Progenitor cell of endocrine pancreas (in vitro differentiated cells): ENCODE measurements at regions not wholly inside any gene's neighbourhood (a gene's known extent, or its start where the extent isn't known, plus 50 kb on each side); places are given as distances from the start of the nearest gene placed in this dataset.

Source experiments
- DNase-seq: peaks from one replicate; pipeline ENCODE4 v3.0.0; 2021; ENCODE audit warnings: low spot score; ENCODE audit not compliant: unreplicated experiment
- H3K27ac Mint-ChIP-seq: 2 replicates; pipeline ENCODE4 v1.8.0; 2021; ENCODE audit warnings: mild to moderate bottlenecking, moderate library complexity, mixed read lengths
- H3K27me3 Mint-ChIP-seq: 2 replicates; pipeline ENCODE4 v1.8.0; 2021; ENCODE audit warnings: mixed read lengths
- H3K36me3 Mint-ChIP-seq: 2 replicates; pipeline ENCODE4 v1.8.0; 2022; ENCODE audit warnings: mixed read lengths; ENCODE audit not compliant: insufficient read depth
- H3K4me1 Mint-ChIP-seq: 2 replicates; pipeline ENCODE4 v1.8.0; 2021; ENCODE audit warnings: low read depth, mixed read lengths
- H3K4me3 Mint-ChIP-seq: 2 replicates; pipeline ENCODE4 v1.8.0; 2021; ENCODE audit warnings: low read depth, mild to moderate bottlenecking, moderate library complexity, mixed read lengths
- H3K9me3 Mint-ChIP-seq: 2 replicates; pipeline ENCODE4 v1.8.0; 2021; ENCODE audit warnings: low read depth, mixed read lengths
- CTCF ChIP-seq: fragments of 200-600 bp; sonication (generic); IDR thresholded peaks from one replicate; pipeline ENCODE4 v1.5.0; 2021; ENCODE audit warnings: antibody characterized with exemption, mild to moderate bottlenecking; ENCODE audit not compliant: unreplicated experiment

- Mint-ChIP-seq H3K36me3 (no peaks in the 10 kb centered on the region), H3K9me3 (no peaks in the 10 kb centered on the region), H3K27me3 (no peaks in the 10 kb centered on the region), H3K4me3 (no peak overlapping the region), H3K27ac (no peak overlapping the region), H3K4me1 (no peaks in the 10 kb centered on the region)
- no peak for TF ChIP-seq CTCF
- no peak for DNase-seq
Observed at GRCh38 chr1:90344963-90345730, 350.2 kb downstream of the ZNF326 start.

- Mint-ChIP-seq H3K9me3 (no peaks in the 10 kb centered on the region), H3K27ac (no peak overlapping the region), H3K27me3 (no peaks in the 10 kb centered on the region), H3K4me3 (no peak overlapping the region), H3K36me3 (no peaks in the 10 kb centered on the region), H3K4me1 (no peaks in the 10 kb centered on the region)
- no peak for DNase-seq
- TF ChIP-seq CTCF = no peak
Observed at GRCh38 chr1:90341516-90341915, 346.6 kb downstream of the ZNF326 start.

GRCh38 chr1:90340606-90341005, 345.7 kb downstream of the ZNF326 start:
- DNase-seq = no peak
- no peak for TF ChIP-seq CTCF
- H3K36me3 Mint-ChIP-seq = no peaks in the 10 kb centered on the region
- no peak overlapping the region for H3K27ac Mint-ChIP-seq
- no peaks in the 10 kb centered on the region for H3K9me3 Mint-ChIP-seq
- no peak overlapping the region for H3K4me3 Mint-ChIP-seq
- no peaks in the 10 kb centered on the region for H3K27me3 Mint-ChIP-seq
- peaks cover 6% of the 10 kb centered on the region for H3K4me1 Mint-ChIP-seq

- TF ChIP-seq CTCF = no peak
- Mint-ChIP-seq H3K27me3 (no peaks in the 10 kb centered on the region), H3K27ac (no peak overlapping the region), H3K4me1 (peaks cover 11% of the 10 kb centered on the region), H3K4me3 (no peak overlapping the region), H3K36me3 (no peaks in the 10 kb centered on the region), H3K9me3 (no peaks in the 10 kb centered on the region)
- no peak for DNase-seq
Observed at GRCh38 chr1:90339811-90340210, 344.9 kb downstream of the ZNF326 start.

- no peak for TF ChIP-seq CTCF
- H3K27me3 Mint-ChIP-seq = no peaks in the 10 kb centered on the region
- H3K36me3 Mint-ChIP-seq = no peaks in the 10 kb centered on the region
- H3K27ac Mint-ChIP-seq = no peak overlapping the region
- peaks cover 11% of the 10 kb centered on the region for H3K4me1 Mint-ChIP-seq
- no peak overlapping the region for H3K4me3 Mint-ChIP-seq
- no peaks in the 10 kb centered on the region for H3K9me3 Mint-ChIP-seq
- no peak for DNase-seq
Observed at GRCh38 chr1:90336552-90337324, 341.8 kb downstream of the ZNF326 start.
